ENCODE measurements at regions not wholly inside any gene's neighbourhood (a gene's known extent, or its start where the extent isn't known, plus 50 kb on each side); places are given as distances from the start of the nearest gene placed in this dataset.

- 52 to 82% methylated on average over 3 of the region's 3 CpGs for WGBS, 2 donors
Observed at GRCh38 chrX:148443216-148443615, 57.2 kb upstream of the AFF2 start.

GRCh38 chrX:148448686-148449085 lies 51.7 kb upstream of the AFF2 start:
- H3K36me3 ChIP-seq = no peaks in the 10 kb centered on the region
- no peaks in the 10 kb centered on the region for H3K9me3 ChIP-seq
- H3K4me3 ChIP-seq = no peak overlapping the region
- no peak for DNase-seq
- no peak for ATAC-seq (ENCODE audit: low FRiP score in 2 of 2)
- H3K27me3 ChIP-seq = no peaks in the 10 kb centered on the region
- no peak for TF ChIP-seq EP300 (IDR thresholded peaks at IDR 0.05)
- no peak for TF ChIP-seq POLR2A (IDR thresholded peaks at IDR 0.05)
- no peak for TF ChIP-seq POLR2AphosphoS5 (IDR thresholded peaks at IDR 0.05)
- TF ChIP-seq CTCF (IDR thresholded peaks at IDR 0.05) = no peak
- H3K4me1 ChIP-seq = no peaks in the 10 kb centered on the region
- 79 to 93% methylated on average over 4 of the region's 4 CpGs for WGBS, 2 donors
- H3K27ac ChIP-seq = no peak overlapping the region

More at GRCh38 chrX:148443216-148443615, 57.2 kb upstream of the AFF2 start:
- Histone ChIP-seq H3K9me3 (no peaks in the 10 kb centered on the region), H3K27me3 (no peaks in the 10 kb centered on the region), H3K4me1 (no peaks in the 10 kb centered on the region), H3K36me3 (no peaks in the 10 kb centered on the region), H3K27ac (no peak overlapping the region), H3K4me3 (no peak overlapping the region)
- ATAC-seq (ENCODE audit: low FRiP score in 2 of 2) (no peak), DNase-seq (no peak)
- no peak for TF ChIP-seq POLR2AphosphoS5 (IDR thresholded peaks at IDR 0.05)
- TF ChIP-seq POLR2A (IDR thresholded peaks at IDR 0.05) = no peak
- no peak for TF ChIP-seq EP300 (IDR thresholded peaks at IDR 0.05)
- no peak for TF ChIP-seq CTCF (IDR thresholded peaks at IDR 0.05)
